WTC11 (cell line): ENCODE measurements at regions not wholly inside any gene's neighbourhood (a gene's known extent, or its start where the extent isn't known, plus 50 kb on each side); places are given as distances from the start of the nearest gene placed in this dataset.
A peak's percentile ranks its signal among the peaks of the same experiment; 100 is the strongest.

Experiments used
- ATAC-seq: fragments of 200-7000 bp; cut with Tn5 transposase; 2 replicates; pipeline ENCODE4 v1.10.0; 2021; ENCODE audit warnings: mild to moderate bottlenecking, moderate library complexity
- CTCF ChIA-PET: fragments of 300-600 bp; sonication (Branson Sonifier 250); formaldehyde crosslinking; loops from one replicate; lab custom pipeline; 2021; ENCODE audit warnings: antibody characterized with exemption; lab: Charles Lee
- POLR2A ChIA-PET: fragments of 350-600 bp; sonication (Branson Sonifier 250); formaldehyde crosslinking; loops from one replicate; lab custom pipeline; 2021; ENCODE audit warnings: antibody characterized with exemption; lab: Charles Lee
- DNase-seq: peaks from one replicate; pipeline ENCODE4 v3.0.0; 2021; ENCODE audit warnings: low spot score
- H3K27ac Mint-ChIP-seq: 2 replicates; pipeline ENCODE4 v1.8.0; 2021; ENCODE audit warnings: mixed read lengths
- H3K27me3 Mint-ChIP-seq: 2 replicates; pipeline ENCODE4 v1.8.0; 2021; ENCODE audit warnings: low read depth, mild to moderate bottlenecking, moderate library complexity, mixed read lengths
- H3K36me3 Mint-ChIP-seq: 2 replicates; pipeline ENCODE4 v1.8.0; 2021; ENCODE audit warnings: mixed read lengths
- H3K4me1 Mint-ChIP-seq: 2 replicates; pipeline ENCODE4 v1.8.0; 2022; ENCODE audit warnings: mixed read lengths
- H3K4me3 Mint-ChIP-seq: 2 replicates; pipeline ENCODE4 v1.8.0; 2021; ENCODE audit warnings: mild to moderate bottlenecking, moderate library complexity, mixed read lengths
- H3K9me3 Mint-ChIP-seq: 2 replicates; pipeline ENCODE4 v1.8.0; 2021; ENCODE audit warnings: mixed read lengths
- ATF1 ChIP-seq: sonication (generic); formaldehyde crosslinking; IDR thresholded peaks from 2 replicates; pipeline ENCODE4 v1.8.1; 2023; ENCODE audit warnings: mild to moderate bottlenecking, moderate library complexity, missing genetic modification reagents
- CBFB ChIP-seq: sonication (generic); formaldehyde crosslinking; IDR thresholded peaks from 2 replicates; pipeline ENCODE4 v1.8.1; 2022; ENCODE audit warnings: mild to moderate bottlenecking, low read depth, missing genetic modification reagents
- EMX1 ChIP-seq: fragments of 250-450 bp; sonication (Bioruptor Pico); IDR thresholded peaks from 2 replicates; pipeline ENCODE4 v1.8.0; 2021; ENCODE audit warnings: mild to moderate bottlenecking
- GABPB1 ChIP-seq: sonication (generic); formaldehyde crosslinking; IDR thresholded peaks from 2 replicates; pipeline ENCODE4 v1.8.1; 2023; ENCODE audit warnings: mild to moderate bottlenecking, missing genetic modification reagents
- GRHL2 ChIP-seq: fragments of 250-450 bp; sonication (Bioruptor Pico); IDR thresholded peaks from 2 replicates; pipeline ENCODE4 v1.8.0; 2022; ENCODE audit warnings: mild to moderate bottlenecking, moderate library complexity; ENCODE audit not compliant: insufficient replicate concordance, severe bottlenecking
- HMGA2 ChIP-seq: fragments of 250-450 bp; sonication (Bioruptor Pico); IDR thresholded peaks from 2 replicates; pipeline ENCODE4 v1.4.0; 2021; ENCODE audit warnings: mild to moderate bottlenecking, moderate library complexity
- NFYB ChIP-seq: sonication (generic); formaldehyde crosslinking; conservative IDR thresholded peaks from 2 replicates; pipeline ENCODE4 v1.8.0; 2022; ENCODE audit warnings: low read depth, missing genetic modification reagents
- NR2C2 ChIP-seq: sonication (generic); formaldehyde crosslinking; IDR thresholded peaks from 2 replicates; pipeline ENCODE4 v1.8.0; 2022; ENCODE audit warnings: mild to moderate bottlenecking, missing genetic modification reagents
- TF ChIP-seq, protein P1 (sequence below): fragments of 200-600 bp; IDR thresholded peaks from 2 replicates; pipeline ENCODE4 v1.8.0; 2022; ENCODE audit warnings: antibody characterized with exemption
- TF ChIP-seq, protein P2 (sequence below): sonication (generic); formaldehyde crosslinking; IDR thresholded peaks from 2 replicates; pipeline ENCODE4 v1.8.1; 2023; ENCODE audit warnings: mild to moderate bottlenecking, missing genetic modification reagents, moderate library complexity
- TF ChIP-seq, protein P3 (sequence below): sonication (generic); formaldehyde crosslinking; IDR thresholded peaks from 2 replicates; pipeline ENCODE4 v1.8.0; 2022; ENCODE audit warnings: mild to moderate bottlenecking, missing genetic modification reagents
- TF ChIP-seq, protein P4 (sequence below): fragments of 250-450 bp; sonication (Bioruptor Pico); IDR thresholded peaks from 2 replicates; pipeline ENCODE4 v2.1.2; 2022; ENCODE audit warnings: mild to moderate bottlenecking, moderate library complexity
- TF ChIP-seq, protein P5 (sequence below): sonication (generic); formaldehyde crosslinking; IDR thresholded peaks from 2 replicates; pipeline ENCODE4 v1.8.0; 2023; ENCODE audit warnings: mild to moderate bottlenecking, missing genetic modification reagents
- TF ChIP-seq, protein P6 (sequence below): sonication (generic); formaldehyde crosslinking; conservative IDR thresholded peaks from 2 replicates; pipeline ENCODE4 v1.8.1; 2022; ENCODE audit warnings: mild to moderate bottlenecking, missing genetic modification reagents

DNA sequence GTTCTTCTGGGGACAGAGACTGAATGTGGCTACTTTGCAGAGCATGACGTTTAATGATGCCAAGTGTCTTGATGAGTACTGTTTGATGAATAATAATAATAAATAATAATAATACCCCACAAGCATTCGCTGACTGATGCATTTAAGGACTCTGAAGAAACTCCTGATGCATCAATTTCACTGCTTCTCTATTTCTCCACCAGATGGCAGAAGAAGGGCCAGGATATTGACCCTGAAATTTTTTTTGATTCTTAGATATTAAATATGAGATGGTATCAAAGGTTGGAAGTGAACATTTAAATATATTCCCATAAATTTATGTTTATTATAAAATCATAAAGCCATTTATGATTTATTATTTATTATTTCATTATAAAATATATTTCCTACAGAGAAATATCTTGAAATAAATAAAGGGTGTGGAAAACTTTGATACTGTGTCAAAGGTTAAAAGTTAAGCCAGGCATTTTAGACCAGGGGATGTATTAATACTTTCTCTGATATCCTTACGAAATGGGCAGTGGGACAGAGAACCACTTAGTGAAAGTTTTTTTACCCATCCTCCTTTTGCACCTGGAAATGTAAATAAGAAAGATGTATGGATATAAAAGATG, 170.9 kb downstream of the LACC1 start:
- TF ChIP-seq HMGA2 (CRISPR knock-in tag) = peak; percentile 32; the same call in 1 of the 2 replicates
- TF ChIP-seq, protein P1, sequence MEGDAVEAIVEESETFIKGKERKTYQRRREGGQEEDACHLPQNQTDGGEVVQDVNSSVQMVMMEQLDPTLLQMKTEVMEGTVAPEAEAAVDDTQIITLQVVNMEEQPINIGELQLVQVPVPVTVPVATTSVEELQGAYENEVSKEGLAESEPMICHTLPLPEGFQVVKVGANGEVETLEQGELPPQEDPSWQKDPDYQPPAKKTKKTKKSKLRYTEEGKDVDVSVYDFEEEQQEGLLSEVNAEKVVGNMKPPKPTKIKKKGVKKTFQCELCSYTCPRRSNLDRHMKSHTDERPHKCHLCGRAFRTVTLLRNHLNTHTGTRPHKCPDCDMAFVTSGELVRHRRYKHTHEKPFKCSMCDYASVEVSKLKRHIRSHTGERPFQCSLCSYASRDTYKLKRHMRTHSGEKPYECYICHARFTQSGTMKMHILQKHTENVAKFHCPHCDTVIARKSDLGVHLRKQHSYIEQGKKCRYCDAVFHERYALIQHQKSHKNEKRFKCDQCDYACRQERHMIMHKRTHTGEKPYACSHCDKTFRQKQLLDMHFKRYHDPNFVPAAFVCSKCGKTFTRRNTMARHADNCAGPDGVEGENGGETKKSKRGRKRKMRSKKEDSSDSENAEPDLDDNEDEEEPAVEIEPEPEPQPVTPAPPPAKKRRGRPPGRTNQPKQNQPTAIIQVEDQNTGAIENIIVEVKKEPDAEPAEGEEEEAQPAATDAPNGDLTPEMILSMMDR = 0 out of 2 replicates have a peak, but pooled peaks have one; percentile 24
- TF ChIP-seq, protein P2, sequence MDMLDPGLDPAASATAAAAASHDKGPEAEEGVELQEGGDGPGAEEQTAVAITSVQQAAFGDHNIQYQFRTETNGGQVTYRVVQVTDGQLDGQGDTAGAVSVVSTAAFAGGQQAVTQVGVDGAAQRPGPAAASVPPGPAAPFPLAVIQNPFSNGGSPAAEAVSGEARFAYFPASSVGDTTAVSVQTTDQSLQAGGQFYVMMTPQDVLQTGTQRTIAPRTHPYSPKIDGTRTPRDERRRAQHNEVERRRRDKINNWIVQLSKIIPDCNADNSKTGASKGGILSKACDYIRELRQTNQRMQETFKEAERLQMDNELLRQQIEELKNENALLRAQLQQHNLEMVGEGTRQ (CRISPR knock-in tag) = no peak
- DNase-seq = no peak
- H3K4me1 Mint-ChIP-seq = peaks cover 24% of the 10 kb centered on the region
- H3K4me3 Mint-ChIP-seq = no peak overlapping the region
- no peak for ATAC-seq
- H3K36me3 Mint-ChIP-seq = no peaks in the 10 kb centered on the region
- H3K9me3 Mint-ChIP-seq = no peaks in the 10 kb centered on the region
- H3K27ac Mint-ChIP-seq = no peak overlapping the region
- CTCF ChIA-PET = interaction anchor here (1.2 kb wide), 1 partner anchor 353 kb away, joined by 3 read pairs; no protein-coding TSS in a partner anchor
- POLR2A ChIA-PET = no interaction called here
- no peaks in the 10 kb centered on the region; the same call in none of the 2 replicates for H3K27me3 Mint-ChIP-seq

DNA sequence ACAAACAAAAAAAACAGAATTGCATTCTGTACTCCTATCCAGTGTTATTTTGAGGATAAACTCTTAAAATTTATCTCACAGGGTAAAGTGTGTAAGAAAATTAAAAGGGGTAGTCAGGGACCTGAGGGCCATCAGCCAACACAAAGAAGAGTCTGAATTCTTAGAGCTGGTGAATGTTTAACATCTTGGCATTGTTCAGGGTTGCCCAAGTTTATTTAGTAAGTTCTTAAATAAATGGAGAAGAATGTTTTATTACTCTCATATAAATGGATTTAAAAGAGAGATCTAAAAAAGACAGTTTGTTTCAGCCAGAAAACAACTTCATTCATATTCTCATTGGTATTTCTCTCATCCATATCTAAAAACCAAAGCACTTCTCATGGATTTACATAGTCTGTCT, 171.7 kb downstream of the LACC1 start:
- ChIA-PET POLR2A (no interaction called here), CTCF (interaction anchor here (1.2 to 1.4 kb wide), 2 partner anchors 90 to 352 kb away, joined by 3 to 7 read pairs; no protein-coding TSS in a partner anchor)
- TF ChIP-seq NFYB (CRISPR knock-in tag) = no peak
- no peak for TF ChIP-seq GRHL2 (CRISPR knock-in tag)
- TF ChIP-seq, protein P3, sequence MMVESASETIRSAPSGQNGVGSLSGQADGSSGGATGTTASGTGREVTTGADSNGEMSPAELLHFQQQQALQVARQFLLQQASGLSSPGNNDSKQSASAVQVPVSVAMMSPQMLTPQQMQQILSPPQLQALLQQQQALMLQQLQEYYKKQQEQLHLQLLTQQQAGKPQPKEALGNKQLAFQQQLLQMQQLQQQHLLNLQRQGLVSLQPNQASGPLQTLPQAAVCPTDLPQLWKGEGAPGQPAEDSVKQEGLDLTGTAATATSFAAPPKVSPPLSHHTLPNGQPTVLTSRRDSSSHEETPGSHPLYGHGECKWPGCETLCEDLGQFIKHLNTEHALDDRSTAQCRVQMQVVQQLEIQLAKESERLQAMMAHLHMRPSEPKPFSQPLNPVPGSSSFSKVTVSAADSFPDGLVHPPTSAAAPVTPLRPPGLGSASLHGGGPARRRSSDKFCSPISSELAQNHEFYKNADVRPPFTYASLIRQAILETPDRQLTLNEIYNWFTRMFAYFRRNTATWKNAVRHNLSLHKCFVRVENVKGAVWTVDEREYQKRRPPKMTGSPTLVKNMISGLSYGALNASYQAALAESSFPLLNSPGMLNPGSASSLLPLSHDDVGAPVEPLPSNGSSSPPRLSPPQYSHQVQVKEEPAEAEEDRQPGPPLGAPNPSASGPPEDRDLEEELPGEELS (CRISPR knock-in tag) = no peak
- TF ChIP-seq, protein P4, sequence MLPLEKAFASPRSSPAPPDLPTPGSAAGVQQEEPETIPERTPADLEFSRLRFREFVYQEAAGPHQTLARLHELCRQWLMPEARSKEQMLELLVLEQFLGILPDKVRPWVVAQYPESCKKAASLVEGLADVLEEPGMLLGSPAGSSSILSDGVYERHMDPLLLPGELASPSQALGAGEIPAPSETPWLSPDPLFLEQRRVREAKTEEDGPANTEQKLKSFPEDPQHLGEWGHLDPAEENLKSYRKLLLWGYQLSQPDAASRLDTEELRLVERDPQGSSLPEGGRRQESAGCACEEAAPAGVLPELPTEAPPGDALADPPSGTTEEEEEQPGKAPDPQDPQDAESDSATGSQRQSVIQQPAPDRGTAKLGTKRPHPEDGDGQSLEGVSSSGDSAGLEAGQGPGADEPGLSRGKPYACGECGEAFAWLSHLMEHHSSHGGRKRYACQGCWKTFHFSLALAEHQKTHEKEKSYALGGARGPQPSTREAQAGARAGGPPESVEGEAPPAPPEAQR (CRISPR knock-in tag) = no peak
- TF ChIP-seq, protein P2 (CRISPR knock-in tag) = no peak
- TF ChIP-seq, protein P5, sequence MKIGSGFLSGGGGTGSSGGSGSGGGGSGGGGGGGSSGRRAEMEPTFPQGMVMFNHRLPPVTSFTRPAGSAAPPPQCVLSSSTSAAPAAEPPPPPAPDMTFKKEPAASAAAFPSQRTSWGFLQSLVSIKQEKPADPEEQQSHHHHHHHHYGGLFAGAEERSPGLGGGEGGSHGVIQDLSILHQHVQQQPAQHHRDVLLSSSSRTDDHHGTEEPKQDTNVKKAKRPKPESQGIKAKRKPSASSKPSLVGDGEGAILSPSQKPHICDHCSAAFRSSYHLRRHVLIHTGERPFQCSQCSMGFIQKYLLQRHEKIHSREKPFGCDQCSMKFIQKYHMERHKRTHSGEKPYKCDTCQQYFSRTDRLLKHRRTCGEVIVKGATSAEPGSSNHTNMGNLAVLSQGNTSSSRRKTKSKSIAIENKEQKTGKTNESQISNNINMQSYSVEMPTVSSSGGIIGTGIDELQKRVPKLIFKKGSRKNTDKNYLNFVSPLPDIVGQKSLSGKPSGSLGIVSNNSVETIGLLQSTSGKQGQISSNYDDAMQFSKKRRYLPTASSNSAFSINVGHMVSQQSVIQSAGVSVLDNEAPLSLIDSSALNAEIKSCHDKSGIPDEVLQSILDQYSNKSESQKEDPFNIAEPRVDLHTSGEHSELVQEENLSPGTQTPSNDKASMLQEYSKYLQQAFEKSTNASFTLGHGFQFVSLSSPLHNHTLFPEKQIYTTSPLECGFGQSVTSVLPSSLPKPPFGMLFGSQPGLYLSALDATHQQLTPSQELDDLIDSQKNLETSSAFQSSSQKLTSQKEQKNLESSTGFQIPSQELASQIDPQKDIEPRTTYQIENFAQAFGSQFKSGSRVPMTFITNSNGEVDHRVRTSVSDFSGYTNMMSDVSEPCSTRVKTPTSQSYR (CRISPR knock-in tag) = no peak
- no peak for TF ChIP-seq GABPB1
- no peak for TF ChIP-seq CBFB (CRISPR knock-in tag)
- TF ChIP-seq, protein P6, sequence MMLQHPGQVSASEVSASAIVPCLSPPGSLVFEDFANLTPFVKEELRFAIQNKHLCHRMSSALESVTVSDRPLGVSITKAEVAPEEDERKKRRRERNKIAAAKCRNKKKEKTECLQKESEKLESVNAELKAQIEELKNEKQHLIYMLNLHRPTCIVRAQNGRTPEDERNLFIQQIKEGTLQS = no peak
- TF ChIP-seq NR2C2 (CRISPR knock-in tag) = no peak
- TF ChIP-seq EMX1 (CRISPR knock-in tag) = no peak
- no peak for TF ChIP-seq ATF1 (CRISPR knock-in tag)
- H3K27ac Mint-ChIP-seq = no peak overlapping the region
- H3K9me3 Mint-ChIP-seq = no peaks in the 10 kb centered on the region
- no peak for DNase-seq
- no peaks in the 10 kb centered on the region; the same call in none of the 2 replicates for H3K27me3 Mint-ChIP-seq
- H3K4me3 Mint-ChIP-seq = no peak overlapping the region
- no peaks in the 10 kb centered on the region for H3K36me3 Mint-ChIP-seq
- peaks cover 24% of the 10 kb centered on the region for H3K4me1 Mint-ChIP-seq
- ATAC-seq = no peak
